Sciatic nerve (tissue), 2 donors: ENCODE measurements at regions not wholly inside any gene's neighbourhood (a gene's known extent, or its start where the extent isn't known, plus 50 kb on each side); places are given as distances from the start of the nearest gene placed in this dataset.
"Not testable (repeated sequence)": the region's sequence is repeated elsewhere in the genome, so short reads cannot be mapped to it uniquely, and the experiment has no call there.

Experiments
- ATAC-seq: fragments of 200-7000 bp; cut with Tn5 transposase; one replicate; pipeline ENCODE4 v1.9.1; 2020; ENCODE audit warnings: mild to moderate bottlenecking, moderate library complexity
- DNase-seq: peaks from one replicate; pipeline ENCODE4 v3.0.0-alpha.2; 2020; ENCODE audit warnings: low spot score
- intact Hi-C: fragments of 100-400 bp; cut with DNase I; formaldehyde crosslinking; loops from one replicate; pipeline ENCODE4 v1.14.2; 2022
- donor health status: DM: no; HTN: no; CAD: no.
- donor health status: DM: no; HTN: no; CAD: no.

DNA sequence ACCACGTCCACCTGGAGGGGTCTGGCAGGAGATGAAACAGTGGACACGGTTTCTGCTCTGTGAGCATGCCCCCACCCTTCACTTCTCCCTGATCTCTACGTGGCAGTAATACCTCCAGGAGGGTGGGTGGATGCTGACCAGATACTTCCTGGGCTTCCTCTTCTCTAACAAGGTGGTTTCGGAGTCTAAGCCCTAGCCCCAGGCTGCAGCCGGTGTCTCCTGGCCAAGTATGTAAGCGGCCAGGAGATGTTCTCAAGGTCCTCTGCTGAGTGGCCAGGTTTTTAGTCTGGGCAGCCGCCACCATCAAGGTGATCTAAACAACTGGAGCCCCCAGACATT, 101.8 kb upstream of the ASB18 start:
- intact Hi-C loops, result no loop called here
- ATAC-seq, result no peak
- DNase-seq, result no peak

DNA sequence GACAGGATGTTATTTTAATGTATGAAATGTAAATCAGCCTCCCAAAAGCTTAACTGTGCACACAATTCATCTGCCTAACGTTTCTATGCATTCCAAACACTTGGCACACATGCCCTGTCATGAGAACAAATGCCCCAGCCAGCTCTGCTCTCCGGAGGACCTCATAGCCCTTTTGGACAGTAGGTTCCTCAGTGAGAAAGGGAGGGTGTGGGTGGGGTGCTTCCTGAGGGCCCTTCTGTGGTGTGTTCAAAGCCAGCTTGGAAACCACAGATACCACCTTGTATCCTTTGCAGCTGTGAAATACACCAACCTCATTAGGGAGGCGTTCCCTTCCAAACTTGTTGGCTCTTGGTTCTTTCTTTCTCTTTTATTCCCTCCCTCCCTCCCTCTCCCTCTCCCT, 102.2 kb upstream of the ASB18 start:
- DNase-seq (no peak), ATAC-seq (no peak)
- intact Hi-C loops, result no loop called here

DNA sequence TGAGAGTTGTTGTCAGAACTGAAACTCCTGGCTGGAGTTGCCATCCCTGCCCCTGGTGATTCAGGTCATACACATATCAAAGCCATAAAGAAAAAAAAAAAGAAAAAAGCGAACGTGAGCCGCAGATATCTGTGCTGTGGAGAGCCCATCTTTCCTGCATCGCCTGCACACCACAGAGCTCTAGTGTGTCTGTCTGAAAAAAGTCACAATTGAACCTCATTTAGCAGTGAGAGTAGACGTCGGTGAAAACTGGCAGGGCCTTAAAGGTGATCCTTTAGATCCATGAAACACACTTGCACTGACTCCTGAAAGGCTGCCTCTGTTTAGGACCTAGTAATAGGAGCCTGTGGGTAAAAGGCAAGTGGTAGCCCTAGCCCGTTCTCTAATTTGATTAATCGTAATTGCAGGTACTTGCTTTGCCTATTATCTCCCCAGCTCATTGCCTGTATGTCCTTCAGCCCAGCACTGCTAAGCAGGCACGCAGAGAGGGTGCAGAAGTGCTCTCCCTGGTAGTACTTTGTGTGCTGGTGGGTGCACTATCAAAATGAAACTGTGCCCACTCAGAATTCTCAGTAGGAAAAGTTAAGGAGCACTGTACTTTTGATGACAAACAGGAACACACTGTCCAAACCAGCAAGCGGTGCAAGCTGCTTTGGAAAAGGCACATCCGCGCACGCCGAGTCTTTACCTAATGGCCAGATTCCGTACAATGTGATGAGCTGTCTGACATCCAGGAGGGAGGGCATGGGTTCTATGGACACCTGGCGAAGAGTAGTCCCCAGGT, 103.5 kb upstream of the ASB18 start:
- no peak for ATAC-seq
- no peak for DNase-seq
- intact Hi-C loops, result no loop called here

DNA sequence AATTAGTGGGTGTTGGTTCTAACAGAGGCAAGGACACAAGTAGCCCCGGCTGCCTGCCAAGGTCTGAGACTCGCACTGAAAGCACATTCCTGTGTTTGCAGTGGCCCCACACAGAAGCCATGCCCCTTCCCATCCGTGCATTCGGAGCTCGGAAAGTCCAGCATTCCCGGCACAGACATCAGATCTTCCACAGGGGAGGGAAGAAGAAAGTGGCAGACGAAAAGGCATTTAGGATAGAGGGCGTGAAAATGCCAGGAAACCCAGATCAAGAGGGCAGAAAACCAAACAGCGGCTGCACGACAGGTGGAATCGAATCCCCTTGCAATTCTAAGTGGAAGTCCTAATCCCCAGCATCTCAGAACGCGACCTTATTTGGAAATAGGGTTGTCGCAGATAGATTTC, 105.5 kb upstream of the ASB18 start:
- intact Hi-C loops, result no loop called here
- no peak for ATAC-seq
- DNase-seq, result no peak

DNA sequence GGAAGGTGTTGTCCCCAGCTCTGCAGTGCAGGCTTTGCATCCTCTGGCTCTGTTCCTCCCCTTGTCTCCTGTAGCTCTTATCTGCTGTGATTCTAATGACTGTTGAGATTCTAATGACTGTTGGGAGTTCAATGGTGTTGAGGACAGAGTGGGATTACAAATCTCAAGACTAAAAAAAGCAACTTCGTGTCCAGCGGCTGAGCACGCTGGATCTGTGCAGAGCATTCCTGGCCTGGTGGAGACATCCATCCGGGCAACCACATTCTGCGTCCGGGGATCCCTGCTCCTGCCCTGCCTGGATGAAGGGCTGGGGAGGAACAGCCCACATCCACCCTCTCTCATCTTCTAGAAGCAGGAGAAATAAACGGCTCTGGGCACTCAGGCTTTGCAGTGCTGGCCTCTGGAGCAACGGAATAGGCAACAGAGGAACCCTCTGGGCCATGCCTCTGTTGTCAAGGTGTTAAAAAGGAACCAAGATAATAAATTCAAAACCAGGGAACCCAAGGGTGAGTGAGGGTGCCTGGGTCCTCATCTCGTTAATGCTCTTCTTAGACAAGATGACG, 106.7 kb upstream of the ASB18 start:
- intact Hi-C loops, result no loop called here
- DNase-seq (no peak), ATAC-seq (no peak)

DNA sequence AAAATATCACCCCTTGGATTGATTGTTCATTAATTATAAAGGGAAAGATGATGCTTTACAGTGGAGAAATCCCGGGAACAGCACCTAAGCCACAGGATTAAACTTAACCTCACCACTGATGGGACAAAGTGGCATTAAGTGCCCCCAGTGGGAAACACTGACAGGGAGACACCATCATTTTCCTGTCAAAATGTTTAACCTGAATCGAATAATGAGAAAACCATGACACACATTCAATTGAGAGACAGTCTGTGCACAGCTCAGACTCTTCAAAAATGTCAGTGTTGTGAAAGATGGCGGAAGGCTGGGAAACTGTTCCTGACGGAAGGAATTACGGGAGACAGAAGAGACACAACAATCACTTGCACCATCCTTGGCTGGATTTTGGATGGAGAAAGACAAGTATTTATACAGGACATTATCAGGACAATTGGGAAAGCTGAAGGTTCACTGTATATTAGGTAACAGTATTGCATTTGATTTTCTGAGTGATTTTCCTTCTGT, 111.8 kb upstream of the ASB18 start:
- ATAC-seq, result no peak
- intact Hi-C loops, result no loop called here
- DNase-seq, result no peak

DNA sequence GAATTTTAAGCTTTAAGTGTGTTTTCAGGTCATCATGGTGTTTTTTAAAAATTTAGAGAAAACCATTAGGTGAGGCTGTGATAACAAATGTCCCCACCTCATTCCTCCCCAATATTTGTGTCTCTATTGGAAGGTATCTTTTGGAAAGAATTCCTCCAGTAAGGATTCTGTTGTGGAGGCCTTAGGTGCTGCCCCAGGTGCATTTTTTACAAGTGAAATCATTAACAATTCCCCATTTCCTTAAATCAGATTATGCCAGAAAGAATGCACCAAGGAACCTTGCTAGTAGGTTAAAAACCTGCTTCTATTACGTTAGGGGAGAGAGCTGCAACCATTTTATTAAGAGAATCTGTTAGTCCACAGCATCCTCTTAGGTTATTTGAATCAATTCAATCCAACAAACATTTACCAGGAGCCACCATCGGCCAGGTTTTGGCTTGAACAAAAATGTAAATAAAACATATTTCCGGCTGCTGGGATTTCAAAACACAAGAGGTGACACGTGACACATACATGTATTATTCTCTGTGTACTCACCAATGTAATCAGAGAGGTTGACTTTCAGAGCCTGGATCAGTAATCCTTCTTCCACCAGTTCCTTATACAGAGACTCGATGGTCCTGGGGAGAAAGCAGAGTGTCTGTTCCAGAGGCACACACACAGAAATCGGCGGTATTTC, 112.5 kb upstream of the ASB18 start:
- ATAC-seq (no peak), DNase-seq (no peak)
- intact Hi-C loops, result no loop called here

DNA sequence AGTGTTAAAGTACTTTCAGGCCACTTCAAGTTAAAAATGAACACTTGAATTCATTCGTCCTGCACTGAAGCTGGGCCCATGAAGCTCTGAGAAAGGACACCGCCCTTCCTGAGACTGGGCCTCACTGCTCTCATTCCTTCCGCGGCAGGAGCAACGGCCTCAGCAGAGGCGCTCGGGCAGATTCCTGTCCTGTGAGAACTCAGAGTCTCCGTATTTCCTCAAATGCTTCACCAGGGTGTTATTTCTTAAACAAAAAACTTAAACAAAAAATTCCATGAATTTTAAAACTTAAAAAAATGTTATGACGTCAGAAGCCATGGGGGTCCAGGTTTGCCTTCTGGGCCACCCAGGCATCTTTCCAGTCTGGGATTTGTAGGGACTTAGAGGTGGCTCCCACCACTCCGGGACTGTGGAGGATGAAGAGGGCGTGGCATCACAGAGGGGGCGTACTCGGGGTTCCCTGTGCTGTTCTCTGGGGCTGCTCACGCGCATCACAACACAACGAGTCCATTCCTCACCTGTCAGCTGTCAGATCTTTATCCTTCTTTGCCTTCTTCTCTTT, 115.9 kb upstream of the ASB18 start:
- DNase-seq (no peak), ATAC-seq (no peak)
- intact Hi-C loops, result no loop called here

DNA sequence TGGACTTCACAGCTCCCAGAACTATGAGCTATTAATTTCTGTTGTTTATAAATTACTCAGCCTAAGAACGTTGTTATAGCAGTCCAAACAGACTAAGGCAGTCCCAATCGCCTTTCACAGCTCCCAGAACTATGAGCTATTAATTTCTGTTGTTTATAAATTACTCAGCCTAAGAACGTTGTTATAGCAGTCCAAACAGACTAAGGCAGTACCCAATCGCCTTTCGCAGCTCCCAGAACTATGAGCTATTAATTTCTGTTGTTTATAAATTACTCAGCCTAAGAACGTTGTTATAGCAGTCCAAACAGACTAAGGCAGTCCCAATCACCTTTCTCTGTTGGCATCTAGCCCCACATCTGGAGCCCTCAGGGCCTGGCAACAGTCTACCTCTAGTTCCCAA, 117.0 kb upstream of the ASB18 start:
- intact Hi-C loops, DNase-seq, ATAC-seq: not testable (repeated sequence)

DNA sequence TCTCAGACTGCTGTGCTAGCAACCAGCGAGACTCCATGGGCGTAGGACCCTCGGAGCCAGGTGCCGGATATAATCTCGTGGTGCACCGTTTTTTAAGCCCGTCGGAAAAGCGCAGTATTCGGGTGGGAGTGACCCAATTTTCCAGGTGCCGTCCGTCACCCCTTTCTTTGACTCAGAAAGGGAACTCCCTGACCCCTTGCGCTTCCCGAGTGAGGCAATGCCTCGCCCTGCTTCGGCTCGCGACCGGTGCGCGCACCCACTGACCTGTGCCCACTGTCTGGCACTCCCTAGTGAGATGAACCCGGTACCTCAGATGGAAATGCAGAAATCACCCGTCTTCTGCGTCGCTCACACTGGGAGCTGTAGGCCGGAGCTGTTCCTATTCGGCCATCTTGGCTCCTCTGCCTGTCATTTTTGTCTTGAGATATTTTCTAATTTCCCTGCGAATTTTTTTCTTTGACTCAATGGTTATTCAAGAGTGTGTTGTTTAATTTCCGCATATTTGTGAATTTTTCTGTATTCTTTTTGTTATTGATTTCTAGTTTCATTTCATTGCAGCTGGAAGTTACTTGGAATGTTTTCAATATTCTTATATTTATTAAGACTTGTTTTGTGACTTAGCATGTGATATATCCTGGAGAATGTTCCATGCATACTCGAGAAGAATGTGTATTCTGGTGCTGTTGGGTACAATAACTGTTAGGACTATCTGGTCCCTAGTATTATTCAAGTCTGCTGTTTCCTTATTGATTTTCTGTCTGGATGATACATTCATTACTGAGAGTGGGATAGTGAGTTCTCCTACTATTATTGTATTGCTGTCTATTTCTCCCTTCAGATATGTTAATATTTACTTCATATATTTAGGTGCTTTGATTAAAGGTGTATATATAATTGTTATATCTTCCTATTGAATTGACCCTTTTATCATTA, 125.3 kb upstream of the ASB18 start:
- ATAC-seq, intact Hi-C loops: not testable (repeated sequence)

DNA sequence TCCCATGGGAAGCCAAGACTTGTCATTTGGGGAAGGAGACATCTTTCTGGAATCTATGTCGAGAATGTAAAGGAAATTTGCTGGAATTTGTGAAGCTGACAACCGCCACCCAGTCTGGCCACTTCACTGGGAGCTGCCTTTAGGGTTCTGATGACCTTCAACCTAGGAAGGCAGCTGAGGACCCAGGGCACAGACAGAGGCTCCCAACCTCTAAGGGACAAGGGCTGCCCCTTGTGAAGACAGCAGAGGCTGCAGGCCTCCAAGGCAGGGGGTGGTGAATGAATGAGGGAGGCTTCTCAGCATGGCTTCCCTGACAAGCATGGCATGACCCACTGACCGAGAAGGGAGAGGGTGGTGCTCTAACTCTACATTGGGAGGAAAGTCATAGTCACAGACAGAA, 128.9 kb upstream of the ASB18 start:
- DNase-seq, result no peak
- intact Hi-C loops, result no loop called here
- ATAC-seq, result no peak

More for the DNA sequence above, 125.3 kb upstream of the ASB18 start:
- not testable (repeated sequence) for DNase-seq

DNA sequence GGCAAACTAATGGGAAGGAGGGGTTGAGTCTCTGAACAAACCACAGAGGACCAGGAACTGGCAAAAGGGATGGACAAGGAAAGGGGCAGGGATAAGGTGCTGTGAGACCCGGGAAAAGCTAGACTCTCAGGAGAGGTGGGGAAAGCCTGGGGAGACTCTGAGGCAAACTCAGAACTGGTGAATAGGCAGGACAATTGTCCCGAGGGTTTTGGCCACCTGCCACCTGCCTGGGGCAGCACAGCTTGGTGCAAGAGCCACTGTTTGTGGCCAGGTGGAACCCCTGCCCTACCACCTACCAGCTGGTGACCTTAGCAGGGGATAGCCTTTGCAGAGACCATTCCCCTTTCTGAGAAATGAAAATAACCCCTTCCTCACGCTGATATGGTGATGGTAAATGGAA, 129.4 kb upstream of the ASB18 start:
- no peak for ATAC-seq
- intact Hi-C loops, result no loop called here
- DNase-seq, result no peak

DNA sequence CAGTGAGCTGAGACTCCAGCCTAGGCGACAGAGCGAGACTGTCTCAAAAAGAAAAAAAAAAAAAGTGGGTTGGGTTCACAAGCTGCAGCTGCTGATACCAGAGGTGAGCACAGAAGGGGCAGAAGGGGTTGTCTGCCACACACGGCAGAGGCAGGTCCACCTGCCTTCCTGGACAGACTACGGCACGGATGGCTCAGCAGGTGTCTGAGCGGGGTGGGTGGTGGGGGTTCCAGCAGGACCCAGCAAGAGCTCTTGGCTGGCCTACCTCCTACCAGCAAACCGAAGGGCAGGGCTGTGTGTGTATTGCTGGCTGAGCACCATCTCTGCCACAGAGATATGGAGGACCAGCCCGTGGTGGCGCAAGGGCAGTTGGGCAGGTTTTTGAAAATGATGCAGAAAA, 130.4 kb upstream of the ASB18 start:
- DNase-seq (no peak), ATAC-seq (no peak)
- intact Hi-C loops, result no loop called here

DNA sequence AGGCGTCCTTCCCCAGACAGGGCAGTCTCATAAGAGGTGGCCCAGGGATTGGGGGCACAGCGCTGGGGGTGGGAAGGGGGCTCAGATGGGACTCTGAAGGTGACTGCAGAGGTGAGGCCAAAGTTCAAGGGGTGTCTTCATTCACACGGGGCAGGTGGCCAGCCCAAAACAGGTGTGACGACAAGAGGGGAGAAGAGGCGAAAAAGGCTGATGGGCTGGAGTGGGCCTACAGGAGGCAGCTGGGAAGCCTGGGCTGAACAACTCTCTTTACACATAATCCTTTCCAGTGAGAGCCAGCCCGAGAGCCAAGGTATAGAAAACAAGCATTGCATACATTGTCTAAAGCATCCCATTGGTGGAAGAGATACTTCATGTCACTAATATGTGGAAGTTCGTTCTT, 130.9 kb upstream of the ASB18 start:
- no peak for ATAC-seq
- intact Hi-C loops, result no loop called here
- no peak for DNase-seq

DNA sequence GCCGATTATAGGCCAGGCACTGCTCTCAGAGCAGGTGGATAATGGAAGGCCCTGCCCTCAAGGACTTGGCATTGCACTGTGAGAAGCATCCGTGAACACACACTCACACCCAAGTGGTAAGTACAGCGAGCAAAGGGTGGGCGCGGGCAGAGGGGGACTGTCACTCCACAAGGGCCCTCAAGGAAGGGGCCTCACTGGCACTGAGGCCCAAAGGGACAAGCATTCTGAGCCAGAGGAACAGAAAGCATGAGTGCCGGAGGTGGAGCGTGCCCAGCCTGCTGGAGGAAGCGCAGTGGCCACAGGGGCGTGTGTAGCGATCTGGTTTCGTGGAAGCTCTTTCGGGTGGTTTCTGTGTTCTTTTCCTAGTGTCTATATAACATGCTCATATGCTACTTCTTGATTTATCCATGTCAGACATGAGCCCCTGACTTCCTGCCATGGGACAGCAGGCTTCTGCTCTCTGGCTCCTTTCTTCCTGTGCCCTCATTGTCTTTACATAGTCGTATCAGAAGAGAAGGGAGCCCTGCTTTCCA, 132.7 kb upstream of the ASB18 start:
- intact Hi-C loops, result no loop called here
- ATAC-seq (no peak), DNase-seq (no peak)

DNA sequence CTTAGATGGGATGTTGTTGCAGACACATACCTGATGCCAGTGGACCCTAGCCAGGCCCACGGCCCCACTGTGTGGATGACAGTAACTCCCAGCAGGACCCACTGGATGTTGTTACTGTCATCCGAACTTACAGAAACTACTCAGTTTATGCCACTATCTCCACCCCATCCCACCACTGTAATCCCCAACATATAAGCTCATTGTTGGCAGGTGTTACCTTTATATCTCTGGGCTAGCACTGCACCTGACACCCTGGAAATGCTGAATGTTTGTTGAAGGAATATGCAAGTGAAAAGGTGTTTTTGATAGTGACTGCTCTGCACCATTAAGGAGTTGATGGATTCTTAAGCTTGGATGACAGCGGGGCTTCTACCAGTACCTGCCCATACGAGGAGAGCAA, 133.5 kb upstream of the ASB18 start:
- DNase-seq (no peak), ATAC-seq (no peak)
- intact Hi-C loops, result no loop called here

DNA sequence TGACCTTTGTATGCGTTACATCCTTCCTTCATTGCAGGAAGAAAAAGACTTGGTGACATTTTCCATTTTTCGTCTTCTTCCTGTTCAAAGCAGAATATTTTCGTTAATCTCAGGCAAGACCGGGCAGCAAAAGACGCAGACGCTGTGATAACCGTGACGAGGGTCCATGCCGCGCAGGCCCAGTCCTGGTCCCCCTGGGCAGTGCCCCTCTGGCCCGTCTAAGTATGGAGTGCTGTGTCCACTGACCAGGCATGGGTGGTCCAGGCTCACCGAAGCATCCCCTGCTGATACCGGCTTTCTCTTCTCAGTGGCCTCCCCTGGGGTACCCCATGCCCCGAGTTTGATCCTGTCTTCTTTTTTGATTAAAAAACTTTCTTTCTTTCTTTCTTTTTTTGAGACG, 135.2 kb upstream of the ASB18 start:
- DNase-seq (no peak), ATAC-seq (no peak)
- intact Hi-C loops, result no loop called here

DNA sequence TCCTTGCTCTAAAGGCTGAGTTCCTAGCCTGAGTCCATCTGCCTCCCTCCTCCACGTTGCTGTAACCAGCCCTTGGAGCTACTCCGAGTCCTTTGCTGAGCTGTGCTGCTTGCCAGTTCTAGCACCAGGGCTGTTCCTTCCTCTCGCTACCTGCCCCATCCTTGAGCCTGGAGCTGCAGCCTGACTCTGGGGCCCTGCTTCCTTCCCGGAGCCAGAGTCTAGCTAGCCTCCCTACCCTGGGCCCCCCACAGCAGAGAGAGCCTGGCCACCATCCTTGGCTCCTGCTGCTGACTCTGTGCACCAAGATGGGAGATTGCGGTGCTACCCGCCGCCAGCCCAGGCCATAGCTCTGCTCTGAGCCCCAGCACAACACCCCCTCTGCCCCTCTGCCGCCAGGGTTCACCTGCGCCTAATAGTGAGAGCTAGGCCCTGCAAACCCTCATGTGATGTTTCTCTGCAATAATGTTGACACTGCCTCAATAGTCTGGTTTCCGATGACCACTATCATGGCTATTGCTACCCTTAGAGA, 135.9 kb upstream of the ASB18 start:
- intact Hi-C loops, result no loop called here
- ATAC-seq, result no peak
- no peak for DNase-seq
